Skeletal muscle tissue (tissue), 3 donors: ENCODE measurements at regions not wholly inside any gene's neighbourhood (a gene's known extent, or its start where the extent isn't known, plus 50 kb on each side); places are given as distances from the start of the nearest gene placed in this dataset.

Experiments
- H3K27ac ChIP-seq: one replicate; pipeline ENCODE4 v1.7.0; 2013; ENCODE audit warnings: mild to moderate bottlenecking, low read depth, low read length, inconsistent platforms
- H3K27me3 ChIP-seq, 3 donors: one replicate each; pipeline ENCODE4 v1.7.0; 2013; ENCODE audit warnings: low read length in 3 of 3; ENCODE audit not compliant: control insufficient read depth in 3 of 3, insufficient read depth in 3 of 3
- H3K36me3 ChIP-seq, 3 donors: one replicate each; pipeline ENCODE4 v1.7.0; 2013; ENCODE audit warnings: low read length in 3 of 3; ENCODE audit not compliant: control insufficient read depth in 3 of 3, insufficient read depth in 3 of 3
- H3K4me1 ChIP-seq, 3 donors: one replicate each; pipeline ENCODE4 v1.7.0; 2013; ENCODE audit warnings: low read length in 3 of 3, mild to moderate bottlenecking in 3 of 3; ENCODE audit not compliant: control insufficient read depth in 3 of 3, insufficient read depth in 3 of 3
- H3K4me3 ChIP-seq, 3 donors: one replicate each; pipeline ENCODE4 v1.7.0; 2013; ENCODE audit warnings: low read length in 3 of 3
- H3K9ac ChIP-seq, 3 donors: one replicate each; pipeline ENCODE4 v1.7.0; 2013; ENCODE audit warnings: low read length in 3 of 3, mild to moderate bottlenecking in 3 of 3, moderate library complexity in 2 of 3, low read depth in 1 of 3
- H3K9me3 ChIP-seq, 3 donors: one replicate each; pipeline ENCODE4 v1.7.0; 2013; ENCODE audit warnings: low read length in 3 of 3; ENCODE audit not compliant: control insufficient read depth in 3 of 3
- donor health status: Osteomylitis.

DNA sequence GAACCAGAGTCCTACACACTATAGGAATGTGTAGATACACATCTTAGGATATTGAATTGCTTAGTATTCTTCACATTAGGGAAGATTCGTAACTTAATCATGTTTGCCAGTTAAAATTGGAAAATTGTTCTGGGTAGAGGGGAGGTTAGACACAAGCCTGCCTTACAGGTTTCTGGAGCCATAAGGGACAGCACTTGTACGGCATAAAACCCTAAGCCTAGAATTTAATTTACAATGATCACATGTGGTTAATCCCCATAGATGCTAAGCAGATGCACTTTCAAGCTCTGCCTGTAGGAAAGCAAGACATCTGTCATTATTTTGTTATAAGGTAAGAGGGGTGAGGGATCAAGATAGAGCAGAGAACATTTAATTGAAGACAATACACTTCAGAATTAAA is 820.7 kb downstream of the NCAM2 start:
- Histone ChIP-seq H3K9me3 (no peaks in the 10 kb centered on the region), H3K4me3 (no peak overlapping the region), H3K36me3 (no peaks in the 10 kb centered on the region), H3K4me1 (no peaks in the 10 kb centered on the region), H3K27ac (no peak overlapping the region), H3K27me3 (no peaks in the 10 kb centered on the region), H3K9ac (no peak overlapping the region)

DNA sequence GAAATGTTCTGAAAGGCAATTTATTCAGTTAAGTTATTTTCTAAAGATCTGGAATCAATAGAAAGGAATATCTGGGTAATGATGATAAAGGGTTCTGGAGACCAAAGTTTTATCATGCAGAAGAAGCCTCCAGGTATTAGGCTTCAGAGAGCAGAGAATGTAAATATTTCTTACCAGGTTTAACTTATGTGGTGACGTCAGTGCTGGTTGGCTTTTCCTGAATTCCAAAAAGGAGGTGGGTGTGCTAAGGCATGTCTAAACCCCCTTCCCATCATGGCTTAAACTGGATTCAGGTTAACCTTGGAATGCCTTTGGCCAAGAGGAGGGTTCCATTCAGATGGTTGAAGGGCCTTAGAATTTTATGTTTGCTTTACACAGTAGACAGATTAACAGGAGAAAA is 829.9 kb downstream of the NCAM2 start:
- no peaks in the 10 kb centered on the region for H3K36me3 ChIP-seq
- H3K27me3 ChIP-seq, result no peaks in the 10 kb centered on the region
- no peak overlapping the region for H3K9ac ChIP-seq
- H3K27ac ChIP-seq, result no peak overlapping the region
- H3K4me1 ChIP-seq, result no peaks in the 10 kb centered on the region
- H3K4me3 ChIP-seq, result no peak overlapping the region
- H3K9me3 ChIP-seq, result no peaks in the 10 kb centered on the region

GRCh38 chr21:21831036-21831435 is 832.8 kb downstream of the NCAM2 start:
- no peaks in the 10 kb centered on the region for H3K9me3 ChIP-seq
- H3K4me3 ChIP-seq, result no peak overlapping the region
- no peaks in the 10 kb centered on the region for H3K4me1 ChIP-seq
- no peaks in the 10 kb centered on the region for H3K36me3 ChIP-seq
- H3K27me3 ChIP-seq, result no peaks in the 10 kb centered on the region
- H3K27ac ChIP-seq, result no peak overlapping the region
- H3K9ac ChIP-seq, result no peak overlapping the region

- Histone ChIP-seq H3K9me3 (no peaks in the 10 kb centered on the region), H3K4me3 (no peak overlapping the region), H3K4me1 (no peaks in the 10 kb centered on the region), H3K36me3 (no peaks in the 10 kb centered on the region), H3K9ac (no peak overlapping the region), H3K27ac (no peak overlapping the region), H3K27me3 (no peaks in the 10 kb centered on the region)
These were observed 847.7 kb downstream of the NCAM2 start for GRCh38 chr21:21845901-21846300.

DNA sequence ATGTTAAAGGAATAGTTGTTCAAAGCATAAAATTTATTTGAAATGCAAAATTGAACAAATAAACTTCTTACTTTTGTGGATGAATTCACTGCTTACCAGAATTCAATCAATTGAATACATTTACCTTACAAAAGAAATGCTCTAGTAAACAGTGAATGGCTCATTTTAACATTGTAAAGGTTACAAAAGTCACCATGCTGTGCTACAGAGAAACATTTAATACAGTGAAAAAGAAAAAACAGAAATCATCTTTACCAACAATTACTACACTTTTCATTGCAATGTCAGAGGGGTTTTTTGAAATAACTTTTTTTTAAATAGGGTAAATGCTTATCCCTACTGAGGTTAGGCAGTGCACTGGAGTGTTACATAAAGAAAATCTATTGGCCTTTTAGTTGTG is 853.0 kb downstream of the NCAM2 start:
- H3K27me3 ChIP-seq, result no peaks in the 10 kb centered on the region
- H3K36me3 ChIP-seq, result no peaks in the 10 kb centered on the region
- H3K27ac ChIP-seq, result no peak overlapping the region
- H3K4me3 ChIP-seq, result no peak overlapping the region
- no peaks in the 10 kb centered on the region for H3K4me1 ChIP-seq
- no peaks in the 10 kb centered on the region for H3K9me3 ChIP-seq
- H3K9ac ChIP-seq, result no peak overlapping the region

DNA sequence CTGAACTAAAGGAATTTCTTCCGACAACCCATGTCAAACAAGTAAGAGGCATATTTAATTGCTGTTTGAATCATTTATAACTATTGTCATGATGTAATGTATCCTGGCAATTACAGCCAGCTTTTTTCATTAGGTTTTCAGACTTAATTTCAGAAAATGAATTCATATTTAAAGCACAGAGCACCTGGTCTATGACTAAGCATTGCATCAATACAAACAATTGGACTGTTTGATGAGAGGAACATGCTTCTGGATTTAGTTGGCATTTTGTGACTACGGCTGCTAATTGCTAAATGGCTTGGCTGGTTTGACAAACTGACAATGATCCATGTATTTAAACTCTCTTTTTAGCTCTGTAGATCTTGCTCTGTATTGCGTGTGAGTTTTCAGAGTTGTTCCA is 853.4 kb downstream of the NCAM2 start:
- Histone ChIP-seq H3K27me3 (no peaks in the 10 kb centered on the region), H3K4me3 (no peak overlapping the region), H3K27ac (no peak overlapping the region), H3K4me1 (no peaks in the 10 kb centered on the region), H3K36me3 (no peaks in the 10 kb centered on the region), H3K9me3 (no peaks in the 10 kb centered on the region), H3K9ac (no peak overlapping the region)

DNA sequence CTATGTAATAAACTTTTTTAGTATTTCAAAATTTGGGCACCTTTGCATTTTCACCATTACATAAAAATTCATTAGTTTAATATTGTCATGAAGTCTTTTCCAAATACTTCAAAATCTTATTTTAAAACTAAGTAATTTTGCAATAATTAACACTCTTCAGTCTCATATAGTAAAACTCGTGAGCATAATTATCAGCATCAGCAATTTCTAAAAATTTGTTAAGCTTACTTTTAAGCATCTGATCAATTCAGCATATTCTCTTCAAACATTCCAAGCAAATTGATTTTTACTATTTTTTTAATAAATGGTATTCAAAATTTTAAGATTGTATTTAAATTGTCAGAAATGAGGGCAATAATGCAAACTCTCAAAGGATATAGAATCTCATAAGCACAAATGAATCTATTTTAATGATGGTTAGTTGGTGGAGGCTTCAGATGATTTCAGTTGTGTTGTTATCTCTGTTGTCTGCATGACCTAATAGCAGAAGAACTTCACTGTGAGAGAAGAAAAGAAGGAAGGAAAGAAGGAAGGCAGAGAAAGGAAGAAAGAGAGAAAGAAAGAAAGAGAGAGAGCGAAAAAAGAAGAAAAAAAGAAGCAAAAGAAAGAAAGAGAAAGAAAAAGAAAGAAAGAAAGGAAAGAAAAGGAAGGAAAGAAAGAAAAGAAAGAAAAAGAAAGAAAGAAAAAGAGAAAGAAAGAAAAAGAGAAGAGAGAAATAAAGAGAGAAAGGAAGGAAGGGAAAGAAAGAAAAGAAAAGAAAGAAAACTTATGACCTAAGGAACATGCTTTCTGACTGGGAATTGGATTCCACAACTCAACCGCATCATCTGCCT is 860.5 kb downstream of the NCAM2 start:
- H3K9ac ChIP-seq, result no peak overlapping the region

DNA sequence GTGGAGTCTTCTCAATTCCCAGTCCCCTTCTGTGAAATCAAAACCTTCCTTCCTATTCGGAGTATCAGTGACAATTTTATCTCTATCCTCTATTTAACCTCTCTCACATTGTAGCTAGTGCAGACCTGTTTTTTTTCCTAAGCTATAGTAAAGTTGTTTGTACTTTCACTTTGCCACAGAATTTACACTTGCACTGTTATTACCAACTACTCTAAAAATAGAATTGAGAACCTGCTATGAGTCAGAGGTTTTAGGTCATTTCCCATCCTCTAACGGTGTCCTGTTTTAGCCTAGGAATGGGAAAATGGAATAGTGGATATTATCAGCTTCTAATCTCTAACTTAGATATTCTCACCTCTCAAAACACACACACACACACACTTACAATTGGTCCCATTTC is 862.7 kb downstream of the NCAM2 start:
- H3K36me3 ChIP-seq, result no peaks in the 10 kb centered on the region
- no peak overlapping the region for H3K9ac ChIP-seq
- H3K27ac ChIP-seq, result no peak overlapping the region
- no peaks in the 10 kb centered on the region for H3K27me3 ChIP-seq
- no peaks in the 10 kb centered on the region for H3K9me3 ChIP-seq
- no peaks in the 10 kb centered on the region for H3K4me1 ChIP-seq
- no peak overlapping the region for H3K4me3 ChIP-seq

More for the DNA sequence above, 860.5 kb downstream of the NCAM2 start:
- no peak overlapping the region for H3K4me3 ChIP-seq
- H3K27ac ChIP-seq, result no peak overlapping the region
- H3K4me1 ChIP-seq, result no peaks in the 10 kb centered on the region
- no peaks in the 10 kb centered on the region for H3K27me3 ChIP-seq
- no peaks in the 10 kb centered on the region for H3K36me3 ChIP-seq
- H3K9me3 ChIP-seq, result no peaks in the 10 kb centered on the region

- H3K9ac ChIP-seq, result no peak overlapping the region
- no peak overlapping the region for H3K4me3 ChIP-seq
- H3K9me3 ChIP-seq, result no peaks in the 10 kb centered on the region
- H3K27ac ChIP-seq, result no peak overlapping the region
- H3K4me1 ChIP-seq, result no peaks in the 10 kb centered on the region
- H3K36me3 ChIP-seq, result no peaks in the 10 kb centered on the region
- H3K27me3 ChIP-seq, result no peaks in the 10 kb centered on the region
These were observed 866.2 kb downstream of the NCAM2 start for GRCh38 chr21:21864321-21864840.

DNA sequence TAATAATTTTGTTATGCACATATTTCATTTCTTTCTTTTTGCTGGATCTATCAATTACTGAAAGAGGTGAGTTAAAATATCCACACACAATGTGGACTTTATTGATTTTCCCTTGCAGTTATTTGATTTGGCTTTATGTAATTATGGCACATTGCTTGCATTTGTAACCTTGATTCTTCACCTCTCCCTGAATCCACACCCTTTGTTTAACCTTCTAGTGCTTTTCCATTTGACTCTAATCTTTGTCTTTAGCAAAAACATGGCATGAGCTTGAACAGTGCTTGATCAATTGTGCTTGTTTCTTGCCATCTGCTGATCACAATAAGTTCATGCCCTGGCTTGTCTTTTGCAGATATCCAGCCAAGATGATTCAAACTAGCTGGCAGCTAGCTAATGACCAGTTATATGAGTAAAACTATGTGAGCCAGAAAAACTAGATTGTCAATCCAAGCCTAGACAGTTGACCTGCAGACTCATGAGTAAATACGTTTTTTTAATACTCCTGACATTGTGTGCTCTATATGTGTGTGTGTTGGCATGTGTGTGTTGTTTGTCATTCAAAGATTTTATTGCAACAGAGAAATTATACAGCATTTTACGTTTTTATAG is 899.2 kb downstream of the NCAM2 start:
- Histone ChIP-seq H3K27ac (no peak overlapping the region), H3K9ac (no peak overlapping the region), H3K9me3 (no peaks in the 10 kb centered on the region), H3K27me3 (no peaks in the 10 kb centered on the region), H3K4me1 (no peaks in the 10 kb centered on the region), H3K36me3 (no peaks in the 10 kb centered on the region), H3K4me3 (no peak overlapping the region)
